Chondrocyte (in vitro differentiated cells): ENCODE measurements at regions not wholly inside any gene's neighbourhood (a gene's known extent, or its start where the extent isn't known, plus 50 kb on each side); places are given as distances from the start of the nearest gene placed in this dataset.

Experiments used
- DNase-seq: peaks from one replicate; pipeline ENCODE4 v3.0.0; 2021; ENCODE audit warnings: mixed read lengths, low spot score
- H3K27ac Mint-ChIP-seq: one replicate; pipeline ENCODE4 v1.8.0; 2021; ENCODE audit warnings: mild to moderate bottlenecking, moderate library complexity, mixed read lengths; ENCODE audit not compliant: unreplicated experiment
- H3K27me3 Mint-ChIP-seq: 2 replicates; pipeline ENCODE4 v1.8.0; 2021; ENCODE audit warnings: low read depth, mixed read lengths
- H3K36me3 Mint-ChIP-seq: 2 replicates; pipeline ENCODE4 v1.8.0; 2021; ENCODE audit warnings: low read depth, mixed read lengths
- H3K4me1 Mint-ChIP-seq: 2 replicates; pipeline ENCODE4 v1.8.0; 2021; ENCODE audit warnings: low read depth, mild to moderate bottlenecking, mixed read lengths
- H3K4me3 Mint-ChIP-seq: one replicate; pipeline ENCODE4 v1.8.0; 2021; ENCODE audit warnings: mild to moderate bottlenecking, moderate library complexity, mixed read lengths; ENCODE audit not compliant: unreplicated experiment
- H3K9me3 Mint-ChIP-seq: 2 replicates; pipeline ENCODE4 v1.8.0; 2021; ENCODE audit warnings: low read depth, mixed read lengths
- CTCF ChIP-seq: fragments of 200-600 bp; sonication (generic); IDR thresholded peaks from 2 replicates; pipeline ENCODE4 v1.5.0; 2021; ENCODE audit warnings: antibody characterized with exemption, mild to moderate bottlenecking, moderate library complexity

GRCh38 chr1:18011703-18012102 is 95.9 kb upstream of the IGSF21 start:
- H3K27ac Mint-ChIP-seq, result no peak overlapping the region
- no peak overlapping the region for H3K4me3 Mint-ChIP-seq
- H3K9me3 Mint-ChIP-seq, result no peaks in the 10 kb centered on the region
- TF ChIP-seq CTCF, result no peak
- no peak for DNase-seq
- peaks cover 24% of the 10 kb centered on the region for H3K27me3 Mint-ChIP-seq
- H3K36me3 Mint-ChIP-seq, result no peaks in the 10 kb centered on the region
- H3K4me1 Mint-ChIP-seq, result no peaks in the 10 kb centered on the region

- Mint-ChIP-seq H3K27ac (no peak overlapping the region), H3K4me1 (no peaks in the 10 kb centered on the region), H3K9me3 (no peaks in the 10 kb centered on the region), H3K27me3 (peaks cover 15% of the 10 kb centered on the region), H3K4me3 (no peak overlapping the region), H3K36me3 (no peaks in the 10 kb centered on the region)
- DNase-seq, result peak; percentile 59
- TF ChIP-seq CTCF, result no peak
Observed at GRCh38 chr1:18012686-18013085, 94.9 kb upstream of the IGSF21 start.

DNA sequence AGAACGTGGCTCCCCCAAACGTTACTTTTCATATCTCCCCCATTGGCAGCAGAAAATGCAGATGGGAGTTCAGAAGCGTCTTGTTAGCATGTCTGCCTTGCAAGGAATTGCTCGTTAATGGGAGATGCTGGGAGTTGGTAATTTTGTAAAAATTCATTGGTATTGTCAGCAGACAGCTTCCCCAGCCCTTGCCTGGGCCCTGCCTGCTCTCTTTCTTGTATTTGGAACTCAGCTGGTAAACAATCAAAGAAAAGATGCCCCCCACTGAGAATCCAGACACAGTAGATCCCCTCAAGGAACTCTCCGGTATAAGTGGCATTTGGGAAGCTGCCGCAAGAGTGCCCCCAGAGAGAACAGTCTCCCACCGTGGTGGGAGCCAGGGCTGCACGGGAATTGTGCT is 94.4 kb upstream of the IGSF21 start:
- no peaks in the 10 kb centered on the region for H3K9me3 Mint-ChIP-seq
- H3K36me3 Mint-ChIP-seq, result no peaks in the 10 kb centered on the region
- no peaks in the 10 kb centered on the region for H3K4me1 Mint-ChIP-seq
- peak; percentile 10 for DNase-seq
- no peak for TF ChIP-seq CTCF
- H3K27me3 Mint-ChIP-seq, result peaks cover 15% of the 10 kb centered on the region
- H3K4me3 Mint-ChIP-seq, result no peak overlapping the region
- no peak overlapping the region for H3K27ac Mint-ChIP-seq

GRCh38 chr1:18015719-18016118 is 91.9 kb upstream of the IGSF21 start:
- TF ChIP-seq CTCF, result no peak
- DNase-seq, result peak; percentile 61
- peaks cover 21% of the 10 kb centered on the region for H3K27me3 Mint-ChIP-seq

DNA sequence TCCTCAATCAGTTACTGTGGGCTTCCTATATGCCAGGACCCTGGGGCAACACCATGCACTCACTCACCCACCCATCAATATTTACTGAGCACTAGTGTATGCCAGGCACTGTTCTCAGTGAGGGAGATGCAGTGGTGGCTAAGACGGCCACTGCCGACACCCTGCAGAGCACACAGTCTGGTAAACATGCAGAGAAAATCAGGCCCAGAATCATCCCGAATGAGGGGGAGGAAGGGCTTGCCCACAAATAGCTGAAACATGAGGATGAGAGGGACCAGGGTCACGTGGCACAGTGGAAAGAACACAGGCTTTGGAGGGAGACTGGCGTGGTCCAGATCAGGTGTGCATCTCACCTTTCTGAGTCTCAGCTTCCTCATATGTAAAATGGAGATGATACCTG is 89.2 kb upstream of the IGSF21 start:
- peaks cover 30% of the 10 kb centered on the region for H3K27me3 Mint-ChIP-seq

More at GRCh38 chr1:18015719-18016118, 91.9 kb upstream of the IGSF21 start:
- H3K36me3 Mint-ChIP-seq, result no peaks in the 10 kb centered on the region
- no peak overlapping the region for H3K27ac Mint-ChIP-seq
- H3K4me3 Mint-ChIP-seq, result no peak overlapping the region
- H3K9me3 Mint-ChIP-seq, result no peaks in the 10 kb centered on the region
- no peaks in the 10 kb centered on the region for H3K4me1 Mint-ChIP-seq

More for the DNA sequence above, 89.2 kb upstream of the IGSF21 start:
- Mint-ChIP-seq H3K4me3 (no peak overlapping the region), H3K9me3 (no peaks in the 10 kb centered on the region), H3K4me1 (no peaks in the 10 kb centered on the region), H3K27ac (no peak overlapping the region), H3K36me3 (no peaks in the 10 kb centered on the region)
- peak; percentile 12 for DNase-seq
- no peak for TF ChIP-seq CTCF
